ENCODE measurements at regions not wholly inside any gene's neighbourhood (a gene's known extent, or its start where the extent isn't known, plus 50 kb on each side); places are given as distances from the start of the nearest gene placed in this dataset.

- TF ChIP-seq TAF1 (IDR thresholded peaks at IDR 0.05; ENCODE audit: borderline replicate concordance, low read depth, low read length): no peak
- no peak for TF ChIP-seq FOXM1 (IDR thresholded peaks at IDR 0.05; ENCODE audit: low read depth)
- TF ChIP-seq YY1 (IDR thresholded peaks at IDR 0.05; ENCODE audit: low read depth): no peak
- no peak for TF ChIP-seq POLR2AphosphoS5 (IDR thresholded peaks at IDR 0.05; ENCODE audit: low read depth, low read length)
- TF ChIP-seq PBX3 (IDR thresholded peaks at IDR 0.05): no peak
- no peak for TF ChIP-seq CTCF (IDR thresholded peaks at IDR 0.05)
- no peak for TF ChIP-seq MAX (IDR thresholded peaks at IDR 0.05; ENCODE audit: low read depth)
- no peak for TF ChIP-seq RXRA (IDR thresholded peaks at IDR 0.05; ENCODE audit: borderline replicate concordance, low read depth)
- TF ChIP-seq EZH2phosphoT487 (IDR thresholded peaks at IDR 0.05; ENCODE audit: borderline replicate concordance, low read depth): no peak
- TF ChIP-seq REST (IDR thresholded peaks at IDR 0.05; ENCODE audit: low read depth, low read length): no peak
- TF ChIP-seq CHD2 (IDR thresholded peaks at IDR 0.05; ENCODE audit: low read length, partially characterized antibody): no peak
Observed at GRCh38 chr13:52926971-52927370, 78.5 kb upstream of the PCDH8 start.
